HAP-1 (cell line): ENCODE measurements at regions not wholly inside any gene's neighbourhood (a gene's known extent, or its start where the extent isn't known, plus 50 kb on each side); places are given as distances from the start of the nearest gene placed in this dataset.

Experiments
- DNase-seq, 2 experiments: peaks; one replicate each; pipeline ENCODE4 v3.0.0-alpha.2; 2016 to 2020; ENCODE audit warnings: low spot score in 2 of 2
- H3K27me3 ChIP-seq: fragments of 250-450 bp; sonication (Bioruptor Pico); 2 replicates; pipeline ENCODE4 v1.5.1; 2020; ENCODE audit warnings: low read depth, mild to moderate bottlenecking, moderate library complexity
- H3K36me3 ChIP-seq: fragments of 250-450 bp; sonication (Bioruptor Pico); replicated peaks from 2 replicates; pipeline ENCODE4 v1.5.1; 2020; ENCODE audit warnings: mild to moderate bottlenecking
- H3K4me1 ChIP-seq: fragments of 250-450 bp; sonication (Bioruptor Pico); 2 replicates; pipeline ENCODE4 v1.5.1; 2020; ENCODE audit warnings: mild to moderate bottlenecking
- H3K4me3 ChIP-seq: fragments of 250-450 bp; sonication (Bioruptor Pico); 2 replicates; pipeline ENCODE4 v1.5.1; 2020; ENCODE audit warnings: mild to moderate bottlenecking, moderate library complexity
- H3K9me3 ChIP-seq: fragments of 250-450 bp; sonication (Bioruptor Pico); 2 replicates; pipeline ENCODE4 v1.5.1; 2020; ENCODE audit warnings: mild to moderate bottlenecking, moderate library complexity
- in situ Hi-C: fragments of 300-500 bp; cut with MboI; formaldehyde crosslinking; loops from 3 replicates; pipeline ENCODE4 v1.14.3; 2020; ENCODE audit warnings: low sequenced_read_pairs, inconsistent platforms, mixed read lengths

DNA sequence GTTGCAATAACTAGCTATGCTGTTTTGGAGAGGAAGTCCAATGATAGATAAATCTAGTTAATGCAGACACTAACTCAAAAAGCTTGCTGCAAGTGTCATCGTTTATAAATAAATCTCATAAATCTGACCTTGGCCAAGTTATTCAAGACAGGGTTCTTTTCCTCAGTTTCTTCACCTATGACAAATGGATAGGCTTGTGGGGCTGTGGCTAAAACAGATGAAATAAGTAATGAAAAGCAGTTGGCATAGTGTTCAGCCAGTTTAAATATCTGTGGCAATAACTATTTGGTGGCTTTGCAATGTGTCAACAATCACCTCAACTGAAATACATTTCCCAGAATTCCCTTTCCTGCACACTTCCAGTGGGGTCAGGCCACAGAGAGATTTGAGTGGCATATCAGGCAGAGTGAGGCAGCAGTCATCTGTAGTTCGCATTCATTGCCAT lies 169.9 kb downstream of the DYRK2 start:
- in situ Hi-C loops, result no loop called here
- DNase-seq, result no peak

DNA sequence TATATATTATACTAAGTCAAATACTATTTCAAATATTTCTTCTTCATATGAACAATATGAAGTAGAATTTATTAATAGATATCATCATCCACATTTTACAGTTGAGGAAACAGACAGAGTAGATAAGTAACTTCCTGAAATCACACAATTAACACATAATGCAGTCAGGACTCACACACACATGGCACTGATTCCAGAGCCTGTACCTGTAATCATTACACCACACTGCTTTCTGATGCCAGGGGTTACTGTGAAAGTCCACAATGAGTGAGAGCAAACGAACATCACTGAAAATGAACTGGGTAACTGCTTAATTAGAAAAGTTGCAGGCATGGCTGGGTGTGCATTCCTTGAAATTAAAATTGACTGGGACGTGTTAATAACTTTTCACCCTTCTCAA lies 169.3 kb upstream of the IFNG-AS1 start:
- Histone ChIP-seq H3K4me3 (no peak overlapping the region), H3K9me3 (no peaks in the 10 kb centered on the region), H3K27me3 (no peaks in the 10 kb centered on the region), H3K4me1 (peaks cover 13% of the 10 kb centered on the region), H3K36me3 (no peaks in the 10 kb centered on the region)
- in situ Hi-C loops, result no loop called here
- DNase-seq, result no peak

More for the DNA sequence above, 169.9 kb downstream of the DYRK2 start:
- no peaks in the 10 kb centered on the region for H3K9me3 ChIP-seq
- H3K4me3 ChIP-seq, result no peak overlapping the region
- no peaks in the 10 kb centered on the region for H3K27me3 ChIP-seq
- H3K36me3 ChIP-seq, result no peaks in the 10 kb centered on the region
- peaks cover 13% of the 10 kb centered on the region for H3K4me1 ChIP-seq

DNA sequence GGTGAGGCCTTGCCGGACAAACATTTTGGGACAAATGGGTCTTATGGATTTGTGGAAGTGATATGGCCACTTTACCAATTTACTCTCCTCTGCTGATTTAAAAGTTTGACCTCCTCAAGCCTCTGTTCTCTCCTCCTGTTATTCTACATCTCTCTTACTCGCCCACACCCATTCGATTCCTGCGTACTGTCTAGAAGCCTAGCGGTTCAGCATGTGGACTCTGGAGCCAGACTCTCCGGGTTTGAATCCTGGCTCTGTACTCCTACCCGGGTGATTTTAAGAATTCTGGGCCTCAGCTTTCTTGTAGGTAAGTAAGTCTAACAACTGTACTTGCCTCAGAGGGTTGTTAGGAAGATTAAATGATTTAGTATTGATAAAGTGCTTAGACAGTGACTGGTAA lies 168.6 kb upstream of the IFNG-AS1 start:
- Histone ChIP-seq H3K9me3 (no peaks in the 10 kb centered on the region), H3K4me3 (no peak overlapping the region), H3K4me1 (peaks cover 13% of the 10 kb centered on the region), H3K27me3 (no peaks in the 10 kb centered on the region), H3K36me3 (no peaks in the 10 kb centered on the region)
- no peak for DNase-seq
- in situ Hi-C loops, result no loop called here

DNA sequence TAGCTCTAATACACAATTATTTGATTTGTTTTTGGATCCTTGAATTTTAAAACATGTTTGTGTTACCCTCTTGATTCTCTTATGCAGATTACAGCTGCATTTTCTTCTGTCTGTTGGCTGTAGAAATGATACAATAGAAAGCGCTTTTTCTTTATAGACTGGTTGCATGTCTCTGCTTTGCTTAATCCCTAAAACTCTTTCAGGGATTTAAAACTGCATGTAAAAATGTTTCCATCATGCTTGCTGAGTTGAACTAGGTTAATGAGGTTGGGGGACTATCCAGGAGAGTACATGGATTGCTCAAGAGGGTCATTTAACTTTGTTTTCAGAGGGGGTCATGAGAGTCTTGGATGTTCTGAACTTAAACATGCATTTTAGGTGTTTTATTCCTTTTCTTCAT lies 166.4 kb upstream of the IFNG-AS1 start:
- DNase-seq, result peak in 1 of 2 experiments; percentile 84
- H3K27me3 ChIP-seq, result no peaks in the 10 kb centered on the region
- no peaks in the 10 kb centered on the region for H3K9me3 ChIP-seq
- H3K4me1 ChIP-seq, result peaks cover 13% of the 10 kb centered on the region
- in situ Hi-C loops, result no loop called here
- H3K36me3 ChIP-seq, result no peaks in the 10 kb centered on the region
- H3K4me3 ChIP-seq, result no peak overlapping the region

DNA sequence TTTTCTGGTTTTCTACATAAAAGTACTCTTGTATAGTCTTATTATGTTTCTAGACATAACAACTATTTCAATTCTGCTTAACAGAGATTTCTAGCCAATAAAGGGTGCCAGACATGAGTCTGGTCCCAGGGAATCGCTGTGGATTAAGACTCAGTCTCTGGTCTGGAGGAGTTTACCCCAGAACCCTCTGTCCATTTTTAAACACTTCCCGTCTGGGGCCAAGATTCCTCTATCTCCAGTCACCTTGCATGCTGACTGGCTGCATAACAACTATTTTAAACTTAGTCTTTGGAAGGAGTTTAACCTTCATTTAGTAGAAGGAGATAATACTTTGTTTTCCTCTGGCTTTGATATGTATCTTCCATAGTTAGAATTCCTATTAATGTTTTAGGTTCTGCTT lies 163.1 kb upstream of the IFNG-AS1 start:
- in situ Hi-C loops, result no loop called here
- DNase-seq, result no peak
- H3K27me3 ChIP-seq, result no peaks in the 10 kb centered on the region

DNA sequence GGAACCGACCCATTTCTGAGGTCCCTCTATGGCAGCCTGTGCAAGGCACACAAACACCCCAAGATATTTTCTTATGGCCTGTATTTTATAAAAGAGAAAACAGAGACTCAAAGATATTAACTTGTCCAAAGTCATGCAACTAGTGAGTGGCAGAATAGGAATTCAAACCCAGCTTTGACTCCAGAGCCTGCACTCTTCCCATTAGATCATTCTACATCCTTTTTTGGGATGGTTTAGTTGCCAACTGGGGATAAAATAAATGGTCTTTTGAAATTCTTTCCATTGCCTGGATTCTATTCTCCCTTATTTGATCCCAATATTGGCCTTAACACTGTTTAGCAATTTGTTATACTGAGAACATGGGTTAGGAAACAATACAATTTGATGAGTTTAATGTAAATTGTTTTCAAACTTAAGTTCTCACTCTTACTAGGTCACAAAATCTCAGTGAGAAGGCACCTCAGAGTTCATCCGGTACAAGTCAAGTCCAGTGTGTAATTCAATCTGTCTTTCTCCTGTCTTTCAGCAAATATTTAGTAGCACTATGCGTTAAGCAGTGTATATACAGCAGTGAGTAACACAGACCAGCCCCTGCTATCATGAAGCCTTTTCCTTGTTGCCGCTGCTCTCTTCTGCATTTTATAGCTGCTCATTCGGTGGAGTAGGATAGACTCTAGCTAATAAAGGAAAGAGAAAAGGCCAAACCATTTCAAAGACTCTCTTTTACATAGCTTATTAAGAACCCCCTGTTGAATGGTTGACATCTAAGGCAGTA lies 162.1 kb upstream of the IFNG-AS1 start:
- H3K4me1 ChIP-seq, result peaks cover 10% of the 10 kb centered on the region
- in situ Hi-C loops, result no loop called here
- no peak overlapping the region for H3K4me3 ChIP-seq
- DNase-seq, result no peak
- H3K9me3 ChIP-seq, result no peaks in the 10 kb centered on the region
- no peaks in the 10 kb centered on the region for H3K36me3 ChIP-seq
- no peaks in the 10 kb centered on the region for H3K27me3 ChIP-seq

More for the DNA sequence above, 163.1 kb upstream of the IFNG-AS1 start:
- H3K4me1 ChIP-seq, result peaks cover 13% of the 10 kb centered on the region
- H3K9me3 ChIP-seq, result no peaks in the 10 kb centered on the region
- no peak overlapping the region for H3K4me3 ChIP-seq
- H3K36me3 ChIP-seq, result no peaks in the 10 kb centered on the region

DNA sequence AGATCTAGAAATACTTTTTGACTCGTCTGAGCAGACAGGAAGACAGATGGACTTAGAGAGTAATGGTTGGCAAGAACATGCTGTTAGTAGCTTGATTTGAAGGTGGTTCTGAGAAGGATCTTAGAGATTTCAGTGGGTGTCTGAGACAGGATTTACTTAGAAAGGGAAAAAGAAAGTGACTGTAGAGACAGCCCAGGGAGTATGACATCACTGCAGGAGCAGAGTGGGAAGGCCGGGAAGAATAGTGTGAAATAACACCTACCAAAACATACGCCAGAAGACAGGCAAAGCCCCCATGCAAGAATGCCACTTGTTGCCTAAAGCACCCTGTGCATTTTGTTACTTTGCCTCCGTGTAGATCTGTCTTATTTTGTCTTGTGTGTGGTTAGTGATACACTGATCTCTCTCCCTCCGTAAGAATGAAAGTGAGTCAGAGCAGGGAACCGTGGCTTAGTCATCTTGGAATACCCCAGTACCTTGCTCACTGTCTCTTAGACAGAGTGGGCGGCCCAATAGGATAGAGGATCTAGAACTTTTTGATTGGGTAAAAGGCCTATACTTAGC lies 161.3 kb upstream of the IFNG-AS1 start:
- no peak overlapping the region for H3K4me3 ChIP-seq

DNA sequence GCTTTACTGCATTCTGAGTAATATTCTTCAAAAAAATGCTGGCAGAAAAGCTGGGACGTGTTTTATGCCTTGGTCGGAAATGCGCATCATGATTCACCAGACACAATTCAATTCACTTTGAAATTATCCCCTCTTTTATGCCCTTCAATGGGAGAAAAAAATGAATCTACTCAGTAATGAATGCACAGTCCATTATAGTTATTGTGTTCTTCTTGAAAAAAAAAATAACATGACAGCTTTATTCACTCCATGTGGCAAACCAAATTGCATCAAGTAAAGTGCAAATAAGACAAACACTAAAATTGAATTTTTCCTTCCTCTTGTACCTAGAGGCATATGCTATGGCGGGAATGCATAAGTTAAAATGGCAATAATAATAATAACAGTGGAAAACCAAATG lies 159.4 kb upstream of the IFNG-AS1 start:
- Histone ChIP-seq H3K4me1 (no peaks in the 10 kb centered on the region), H3K27me3 (no peaks in the 10 kb centered on the region), H3K4me3 (no peak overlapping the region), H3K36me3 (no peaks in the 10 kb centered on the region), H3K9me3 (no peaks in the 10 kb centered on the region)
- in situ Hi-C loops, result no loop called here
- DNase-seq, result peak in 1 of 2 experiments; percentile 16

More for the DNA sequence above, 161.3 kb upstream of the IFNG-AS1 start:
- H3K4me1 ChIP-seq, result peaks cover 5% of the 10 kb centered on the region
- H3K27me3 ChIP-seq, result no peaks in the 10 kb centered on the region
- H3K9me3 ChIP-seq, result no peaks in the 10 kb centered on the region
- in situ Hi-C loops, result no loop called here
- no peak for DNase-seq
- no peaks in the 10 kb centered on the region for H3K36me3 ChIP-seq

DNA sequence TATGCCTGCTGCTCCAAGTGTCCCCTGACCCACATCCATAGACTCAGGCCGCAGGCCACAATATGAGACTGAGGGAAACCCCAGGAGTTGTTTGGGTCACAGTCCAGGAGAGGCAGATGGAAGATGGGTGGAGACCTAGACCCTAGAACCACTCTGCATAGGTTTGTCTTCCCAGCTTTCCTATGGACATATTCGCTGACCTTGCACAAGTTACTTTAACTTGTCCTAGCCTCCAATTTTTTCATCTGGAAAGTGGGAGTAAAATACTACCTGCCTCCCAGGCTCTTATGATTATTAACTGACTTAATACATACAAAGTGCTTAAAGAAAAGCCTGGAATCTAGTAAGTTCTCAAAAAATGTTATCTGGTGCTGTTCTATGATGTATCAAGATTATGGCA lies 157.1 kb upstream of the IFNG-AS1 start:
- Histone ChIP-seq H3K36me3 (no peaks in the 10 kb centered on the region), H3K4me1 (no peaks in the 10 kb centered on the region), H3K4me3 (no peak overlapping the region), H3K9me3 (no peaks in the 10 kb centered on the region), H3K27me3 (no peaks in the 10 kb centered on the region)
- DNase-seq, result no peak
- in situ Hi-C loops, result no loop called here

DNA sequence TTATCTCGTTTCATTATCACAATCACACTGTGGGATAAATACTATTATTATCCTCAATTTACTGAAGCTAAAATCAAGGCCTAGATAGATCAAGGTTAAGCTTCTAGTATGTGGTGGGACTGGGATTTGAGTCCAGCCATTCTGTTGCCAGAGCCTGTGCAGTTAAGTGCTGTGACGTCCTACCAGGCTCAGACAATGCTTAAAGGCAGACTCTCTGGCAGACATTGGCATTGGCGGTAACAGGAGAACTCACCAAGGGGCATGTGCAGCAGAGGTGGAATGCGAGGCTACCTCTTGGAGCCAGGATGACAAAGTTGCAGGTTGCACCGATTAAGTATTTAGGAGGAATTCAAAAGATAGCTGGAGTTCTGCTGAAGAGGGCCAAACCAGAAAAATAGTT lies 155.6 kb upstream of the IFNG-AS1 start:
- DNase-seq, result no peak
- H3K27me3 ChIP-seq, result no peaks in the 10 kb centered on the region
- no peak overlapping the region for H3K4me3 ChIP-seq
- H3K36me3 ChIP-seq, result no peaks in the 10 kb centered on the region
- in situ Hi-C loops, result no loop called here
- H3K9me3 ChIP-seq, result no peaks in the 10 kb centered on the region
- H3K4me1 ChIP-seq, result no peaks in the 10 kb centered on the region

DNA sequence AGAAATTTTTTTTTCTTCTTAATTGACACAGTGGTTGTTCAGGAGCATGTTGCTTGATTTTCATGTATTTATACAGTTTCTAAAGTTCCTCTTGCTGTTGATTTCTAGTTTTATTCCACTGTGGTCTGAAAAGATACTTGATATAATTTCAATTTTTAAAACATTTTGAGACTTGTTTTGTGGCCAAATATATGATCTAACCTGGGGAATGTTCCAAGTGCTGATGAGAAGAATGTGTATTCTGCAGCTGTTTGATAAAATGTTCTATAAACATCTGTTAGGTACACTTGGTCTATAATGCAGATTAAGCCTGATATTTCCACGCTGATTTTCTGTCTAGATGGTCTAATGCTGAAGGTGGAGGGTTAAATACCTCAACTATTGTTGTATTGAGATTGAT lies 151.4 kb upstream of the IFNG-AS1 start:
- H3K36me3 ChIP-seq, result no peaks in the 10 kb centered on the region
- in situ Hi-C loops, result no loop called here
- H3K4me3 ChIP-seq, result no peak overlapping the region
- H3K9me3 ChIP-seq, result no peaks in the 10 kb centered on the region
- no peaks in the 10 kb centered on the region for H3K4me1 ChIP-seq
- no peaks in the 10 kb centered on the region; the same call in 1 of the 2 replicates for H3K27me3 ChIP-seq
- DNase-seq, result no peak

DNA sequence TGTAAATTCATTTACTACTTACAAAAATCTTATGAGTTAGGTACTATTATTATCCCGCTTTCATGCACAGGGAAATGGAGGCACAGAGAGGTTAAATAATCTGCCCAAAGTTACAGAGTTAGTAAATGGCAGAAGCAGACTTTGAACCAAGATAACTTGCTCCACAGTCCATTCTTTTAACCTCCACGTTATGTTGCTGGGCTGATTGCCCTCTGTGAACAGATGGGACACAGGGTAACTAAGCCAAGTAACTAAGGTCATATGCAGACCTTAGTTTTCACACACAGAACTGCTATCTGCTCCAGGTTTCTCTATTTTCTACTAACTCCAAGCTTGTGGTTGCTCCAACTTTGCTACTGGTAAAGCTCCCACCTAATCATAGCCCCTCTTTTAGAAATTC lies 147.1 kb upstream of the IFNG-AS1 start:
- H3K9me3 ChIP-seq, result no peaks in the 10 kb centered on the region
- H3K36me3 ChIP-seq, result no peaks in the 10 kb centered on the region
- in situ Hi-C loops, result no loop called here
- no peaks in the 10 kb centered on the region for H3K4me1 ChIP-seq
- no peak overlapping the region for H3K4me3 ChIP-seq
- no peak for DNase-seq
- H3K27me3 ChIP-seq, result no peaks in the 10 kb centered on the region; the same call in 1 of the 2 replicates

DNA sequence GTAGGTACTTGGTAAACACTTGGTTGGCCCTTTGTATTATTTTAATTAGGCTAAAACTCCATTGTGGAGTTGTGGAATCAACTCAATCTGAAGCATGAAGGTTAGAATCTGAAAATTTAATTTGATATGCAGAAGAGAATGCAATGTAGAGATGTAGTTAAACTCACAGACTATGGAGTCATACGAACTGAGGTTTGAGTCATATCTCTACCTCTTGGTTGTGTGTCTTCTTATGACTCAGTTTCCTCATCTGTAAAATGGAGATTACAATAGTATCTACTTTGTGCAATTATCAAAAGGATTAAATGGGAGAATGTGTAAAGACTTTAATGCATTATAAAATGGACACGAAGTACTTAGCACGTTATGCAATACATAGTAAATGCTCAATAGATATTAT lies 146.0 kb upstream of the IFNG-AS1 start:
- H3K4me3 ChIP-seq, result no peak overlapping the region
- no peaks in the 10 kb centered on the region for H3K36me3 ChIP-seq
- no peaks in the 10 kb centered on the region; the same call in 1 of the 2 replicates for H3K27me3 ChIP-seq
- H3K9me3 ChIP-seq, result no peaks in the 10 kb centered on the region
- no peak for DNase-seq
- H3K4me1 ChIP-seq, result no peaks in the 10 kb centered on the region
- in situ Hi-C loops, result no loop called here

DNA sequence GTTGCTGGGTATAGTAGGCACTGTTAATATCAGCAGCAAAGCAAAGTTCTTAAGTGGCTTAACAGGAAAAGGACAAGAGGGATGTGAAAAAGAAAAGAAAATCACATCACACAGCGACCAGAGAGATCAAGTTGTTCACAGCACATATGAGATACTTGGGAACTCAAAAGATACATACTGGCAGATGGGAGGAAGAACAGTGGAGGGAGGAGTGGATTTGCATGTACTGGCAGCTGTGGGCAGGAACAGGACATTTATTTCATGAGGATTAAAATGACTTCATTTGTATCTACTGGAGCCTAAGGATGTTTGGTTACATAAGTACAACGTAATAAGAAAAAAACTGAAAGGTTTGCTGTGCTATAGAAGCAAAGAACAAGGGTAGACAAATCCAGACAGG lies 136.5 kb upstream of the IFNG-AS1 start:
- Histone ChIP-seq H3K27me3 (0 out of 2 replicates have a peak, but pooled peaks cover 4% of the 10 kb centered on the region), H3K4me3 (no peak overlapping the region), H3K9me3 (no peaks in the 10 kb centered on the region; the same call in 1 of the 2 replicates), H3K36me3 (no peaks in the 10 kb centered on the region), H3K4me1 (no peaks in the 10 kb centered on the region)
- in situ Hi-C loops, result no loop called here
- DNase-seq, result no peak
